Prostate gland (tissue), 2 donors: ENCODE measurements at regions not wholly inside any gene's neighbourhood (a gene's known extent, or its start where the extent isn't known, plus 50 kb on each side); places are given as distances from the start of the nearest gene placed in this dataset.

Experiments
- POLR2A ChIP-seq: fragments of 450-650 bp; IDR thresholded peaks from one replicate; pipeline ENCODE4 v1.6.1; 2016; ENCODE audit warnings: antibody characterized with exemption, mild to moderate bottlenecking
- POLR2AphosphoS5 ChIP-seq: sonication (generic); formaldehyde crosslinking; IDR thresholded peaks from one replicate; pipeline ENCODE4 v1.6.1; 2017; ENCODE audit warnings: antibody characterized with exemption
- TF ChIP-seq, protein P1 (sequence below), 4 experiments: fragments of 200-600 bp in 2 of 4; fragments of 450-650 bp in 2 of 4; sonication (generic) in 2 of 4; IDR thresholded peaks; 1 replicate in 3 of 4; 2 replicates in 1 of 4; pipeline ENCODE4 v1.5.1; 2016 to 2019; ENCODE audit warnings: antibody characterized with exemption in 4 of 4, mild to moderate bottlenecking in 2 of 4, moderate library complexity in 2 of 4

DNA sequence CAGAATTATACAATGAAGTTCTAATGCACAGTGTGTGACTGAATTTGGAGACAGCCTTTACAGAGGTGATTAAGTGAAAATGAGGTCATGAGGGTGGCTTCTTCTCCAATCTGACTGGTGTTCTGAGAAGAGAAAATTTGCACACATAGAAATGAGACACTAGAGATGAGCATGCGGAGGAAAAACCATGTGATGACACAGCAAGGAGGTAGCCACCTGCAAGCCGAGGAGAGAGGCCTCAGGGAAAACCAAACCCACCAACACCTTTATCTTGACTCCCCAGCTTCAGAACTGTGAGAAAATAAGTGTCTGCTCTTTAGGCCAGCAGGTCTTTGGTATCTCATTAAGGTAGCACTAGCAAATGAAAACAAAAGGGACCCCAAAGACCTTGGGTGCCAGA is 93.2 kb downstream of the GGTLC2 start:
- TF ChIP-seq, protein P1, sequence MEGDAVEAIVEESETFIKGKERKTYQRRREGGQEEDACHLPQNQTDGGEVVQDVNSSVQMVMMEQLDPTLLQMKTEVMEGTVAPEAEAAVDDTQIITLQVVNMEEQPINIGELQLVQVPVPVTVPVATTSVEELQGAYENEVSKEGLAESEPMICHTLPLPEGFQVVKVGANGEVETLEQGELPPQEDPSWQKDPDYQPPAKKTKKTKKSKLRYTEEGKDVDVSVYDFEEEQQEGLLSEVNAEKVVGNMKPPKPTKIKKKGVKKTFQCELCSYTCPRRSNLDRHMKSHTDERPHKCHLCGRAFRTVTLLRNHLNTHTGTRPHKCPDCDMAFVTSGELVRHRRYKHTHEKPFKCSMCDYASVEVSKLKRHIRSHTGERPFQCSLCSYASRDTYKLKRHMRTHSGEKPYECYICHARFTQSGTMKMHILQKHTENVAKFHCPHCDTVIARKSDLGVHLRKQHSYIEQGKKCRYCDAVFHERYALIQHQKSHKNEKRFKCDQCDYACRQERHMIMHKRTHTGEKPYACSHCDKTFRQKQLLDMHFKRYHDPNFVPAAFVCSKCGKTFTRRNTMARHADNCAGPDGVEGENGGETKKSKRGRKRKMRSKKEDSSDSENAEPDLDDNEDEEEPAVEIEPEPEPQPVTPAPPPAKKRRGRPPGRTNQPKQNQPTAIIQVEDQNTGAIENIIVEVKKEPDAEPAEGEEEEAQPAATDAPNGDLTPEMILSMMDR (IDR thresholded peaks at IDR 0.05) = no peak
- TF ChIP-seq POLR2A = no peak
- no peak for TF ChIP-seq POLR2AphosphoS5
